ENCODE measurements at regions not wholly inside any gene's neighbourhood (a gene's known extent, or its start where the extent isn't known, plus 50 kb on each side); places are given as distances from the start of the nearest gene placed in this dataset.

DNA sequence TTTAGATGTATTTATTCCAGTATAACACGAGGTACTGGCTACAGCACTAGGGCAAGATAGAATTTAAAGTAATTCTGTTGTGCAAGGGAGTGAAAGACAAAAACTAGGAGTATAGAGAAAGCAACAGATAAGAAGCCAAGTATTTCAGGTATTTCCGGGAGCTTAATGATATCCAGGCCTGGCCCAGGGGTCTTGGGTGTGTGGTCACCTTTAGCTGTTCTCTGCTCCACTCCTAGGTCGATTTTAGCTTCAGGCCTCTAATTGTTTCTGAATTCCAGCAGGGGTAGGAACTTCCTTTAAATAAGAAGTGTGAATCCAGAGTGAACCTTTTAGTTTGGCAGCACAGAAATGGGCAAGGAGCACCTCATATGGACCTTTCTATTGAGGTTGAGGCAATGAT is 342.3 kb upstream of the MYT1L start:
- POLR2A ChIA-PET, result no interaction called here
- no peak overlapping the region for H3K4me3 ChIP-seq (ENCODE audit: low read length)
- ATAC-seq (ENCODE audit: poor library complexity), result no peak
- Mint-ChIP-seq H3K27ac (no peak overlapping the region), H3K4me1 (ENCODE audit: low read depth) (no peaks in the 10 kb centered on the region), H3K4me3 (no peak overlapping the region), H3K36me3 (ENCODE audit: low read depth) (no peaks in the 10 kb centered on the region), H3K9me3 (no peaks in the 10 kb centered on the region), H3K27me3 (no peaks in the 10 kb centered on the region)
- no peaks in the 10 kb centered on the region for H3K4me1 ChIP-seq (ENCODE audit: insufficient read depth, low read length)
- H3K36me3 ChIP-seq (ENCODE audit: insufficient read depth, low read length), result no peaks in the 10 kb centered on the region
- intact Hi-C loops (cut with DNase I, micrococcal nuclease), result no loop called here
- no peak for DNase-seq
- TF ChIP-seq CTCF (IDR thresholded peaks at IDR 0.05), result no peak
- H3K9me3 ChIP-seq (ENCODE audit: control insufficient read depth in 1 of 2, insufficient read depth in 1 of 2, low read length in 2 of 2), result peaks cover 0 to 12% of the 10 kb centered on the region in 2 experiments
- no peak overlapping the region for H3K27ac ChIP-seq (ENCODE audit: low read depth in 1 of 2, low read length in 2 of 2)
- CTCF ChIA-PET, result no interaction called here
- no peaks in the 10 kb centered on the region for H3K27me3 ChIP-seq (ENCODE audit: control insufficient read depth in 1 of 2, insufficient read depth in 2 of 2, low read length in 2 of 2)

- H3K36me3 ChIP-seq (ENCODE audit: insufficient read depth, low read length), result no peaks in the 10 kb centered on the region
- ChIA-PET POLR2A (no interaction called here), CTCF (no interaction called here)
- H3K36me3 Mint-ChIP-seq (ENCODE audit: low read depth), result no peaks in the 10 kb centered on the region
- H3K27ac Mint-ChIP-seq, result no peak overlapping the region
- DNase-seq (no peak), ATAC-seq (ENCODE audit: poor library complexity) (no peak)
- intact Hi-C loops (cut with DNase I, micrococcal nuclease), result no loop called here
- no peaks in the 10 kb centered on the region for H3K9me3 Mint-ChIP-seq
- H3K27me3 ChIP-seq (ENCODE audit: control insufficient read depth in 1 of 2, insufficient read depth in 2 of 2, low read length in 2 of 2), result no peaks in the 10 kb centered on the region
- H3K9me3 ChIP-seq (ENCODE audit: control insufficient read depth in 1 of 2, insufficient read depth in 1 of 2, low read length in 2 of 2), result peaks cover 0 to 12% of the 10 kb centered on the region in 2 experiments
- no peak for TF ChIP-seq CTCF (IDR thresholded peaks at IDR 0.05)
- H3K27me3 Mint-ChIP-seq, result no peaks in the 10 kb centered on the region
- H3K4me1 ChIP-seq (ENCODE audit: insufficient read depth, low read length), result no peaks in the 10 kb centered on the region
- no peak overlapping the region for H3K4me3 ChIP-seq (ENCODE audit: low read length)
- no peak overlapping the region for H3K27ac ChIP-seq (ENCODE audit: low read depth in 1 of 2, low read length in 2 of 2)
- no peak overlapping the region for H3K4me3 Mint-ChIP-seq
- H3K4me1 Mint-ChIP-seq (ENCODE audit: low read depth), result no peaks in the 10 kb centered on the region
Observed at GRCh38 chr2:2672249-2672648, 341.2 kb upstream of the MYT1L start.

DNA sequence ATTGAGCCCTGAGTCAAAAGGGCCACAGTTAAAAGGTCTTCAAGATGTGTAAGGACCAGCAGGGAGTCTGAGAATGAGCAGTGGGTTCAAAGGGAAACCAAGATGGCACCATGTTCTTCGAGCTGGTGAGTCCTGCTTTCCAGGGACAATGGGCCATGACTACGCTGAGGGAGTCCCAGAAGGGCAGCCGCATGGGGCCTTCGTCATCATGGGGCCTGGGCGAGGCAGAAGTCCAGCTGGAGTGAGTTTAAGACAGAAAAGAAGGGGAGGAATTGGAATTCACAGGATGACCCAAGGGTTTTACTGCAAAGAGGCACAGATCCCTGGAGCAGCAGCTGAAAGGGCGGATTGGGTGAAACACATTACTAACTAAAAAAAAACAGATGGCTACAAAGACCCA is 340.8 kb upstream of the MYT1L start:
- peaks cover 0 to 12% of the 10 kb centered on the region in 2 experiments for H3K9me3 ChIP-seq (ENCODE audit: control insufficient read depth in 1 of 2, insufficient read depth in 1 of 2, low read length in 2 of 2)
- no peaks in the 10 kb centered on the region for H3K9me3 Mint-ChIP-seq
- no peaks in the 10 kb centered on the region for H3K4me1 ChIP-seq (ENCODE audit: insufficient read depth, low read length)
- no peaks in the 10 kb centered on the region for H3K27me3 Mint-ChIP-seq
- POLR2A ChIA-PET, result no interaction called here
- H3K36me3 Mint-ChIP-seq (ENCODE audit: low read depth), result no peaks in the 10 kb centered on the region
- no peaks in the 10 kb centered on the region for H3K27me3 ChIP-seq (ENCODE audit: control insufficient read depth in 1 of 2, insufficient read depth in 2 of 2, low read length in 2 of 2)
- ATAC-seq (ENCODE audit: poor library complexity) (no peak), DNase-seq (no peak)
- intact Hi-C loops (cut with DNase I, micrococcal nuclease), result no loop called here
- H3K36me3 ChIP-seq (ENCODE audit: insufficient read depth, low read length), result no peaks in the 10 kb centered on the region
- no peaks in the 10 kb centered on the region for H3K4me1 Mint-ChIP-seq (ENCODE audit: low read depth)
- CTCF ChIA-PET, result no interaction called here
- TF ChIP-seq CTCF (IDR thresholded peaks at IDR 0.05), result no peak
- no peak overlapping the region for H3K27ac ChIP-seq (ENCODE audit: low read depth in 1 of 2, low read length in 2 of 2)
- no peak overlapping the region for H3K27ac Mint-ChIP-seq
- no peak overlapping the region for H3K4me3 ChIP-seq (ENCODE audit: low read length)
- no peak overlapping the region for H3K4me3 Mint-ChIP-seq

Data from CD4-positive, alpha-beta T cell (primary cell).